ENCODE measurements at regions not wholly inside any gene's neighbourhood (a gene's known extent, or its start where the extent isn't known, plus 50 kb on each side); places are given as distances from the start of the nearest gene placed in this dataset.

DNA sequence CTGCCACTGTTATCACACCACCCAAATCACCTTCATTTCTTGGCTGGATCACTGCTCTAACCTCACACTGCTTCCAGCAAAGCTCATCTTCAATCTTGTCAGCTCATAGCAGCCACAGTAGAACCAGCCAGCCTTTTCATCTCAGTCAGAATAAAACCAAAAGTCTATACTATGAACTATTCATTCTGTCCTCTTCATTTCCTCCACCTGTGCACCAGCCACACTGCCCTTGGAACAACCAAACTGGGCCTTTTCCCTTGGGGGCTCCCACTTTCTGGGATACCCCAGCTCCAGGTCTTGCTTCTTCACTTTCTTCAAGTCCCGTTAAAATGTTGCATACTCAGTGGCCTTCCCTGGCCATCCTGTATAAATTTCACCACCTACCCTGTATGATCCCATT lies 234.4 kb upstream of the DAAM1 start:
- no peaks in the 10 kb centered on the region for H3K9me3 ChIP-seq (ENCODE audit: control insufficient read depth in 2 of 2, insufficient read depth in 1 of 2, low read depth in 1 of 2, low read length in 1 of 2)
- H3K27me3 ChIP-seq (ENCODE audit: control insufficient read depth in 1 of 2, insufficient read depth in 2 of 2, low read length in 2 of 2) = no peaks in the 10 kb centered on the region
- WGBS, 2 donors = 92% methylated on average over 1 of the region's 1 CpG
- no peaks in the 10 kb centered on the region for H3K36me3 ChIP-seq (ENCODE audit: control insufficient read depth in 2 of 2, insufficient read depth in 2 of 2, low read length in 1 of 2)
- H3K27ac ChIP-seq (ENCODE audit: low read depth in 2 of 2, low read length in 1 of 2) = no peak overlapping the region
- no peak overlapping the region for H3K4me3 ChIP-seq (ENCODE audit: low read depth in 1 of 2, low read length in 2 of 2)
- H3K4me1 ChIP-seq (ENCODE audit: control insufficient read depth in 2 of 2, insufficient read depth in 2 of 2, low read length in 1 of 2) = no peaks in the 10 kb centered on the region

DNA sequence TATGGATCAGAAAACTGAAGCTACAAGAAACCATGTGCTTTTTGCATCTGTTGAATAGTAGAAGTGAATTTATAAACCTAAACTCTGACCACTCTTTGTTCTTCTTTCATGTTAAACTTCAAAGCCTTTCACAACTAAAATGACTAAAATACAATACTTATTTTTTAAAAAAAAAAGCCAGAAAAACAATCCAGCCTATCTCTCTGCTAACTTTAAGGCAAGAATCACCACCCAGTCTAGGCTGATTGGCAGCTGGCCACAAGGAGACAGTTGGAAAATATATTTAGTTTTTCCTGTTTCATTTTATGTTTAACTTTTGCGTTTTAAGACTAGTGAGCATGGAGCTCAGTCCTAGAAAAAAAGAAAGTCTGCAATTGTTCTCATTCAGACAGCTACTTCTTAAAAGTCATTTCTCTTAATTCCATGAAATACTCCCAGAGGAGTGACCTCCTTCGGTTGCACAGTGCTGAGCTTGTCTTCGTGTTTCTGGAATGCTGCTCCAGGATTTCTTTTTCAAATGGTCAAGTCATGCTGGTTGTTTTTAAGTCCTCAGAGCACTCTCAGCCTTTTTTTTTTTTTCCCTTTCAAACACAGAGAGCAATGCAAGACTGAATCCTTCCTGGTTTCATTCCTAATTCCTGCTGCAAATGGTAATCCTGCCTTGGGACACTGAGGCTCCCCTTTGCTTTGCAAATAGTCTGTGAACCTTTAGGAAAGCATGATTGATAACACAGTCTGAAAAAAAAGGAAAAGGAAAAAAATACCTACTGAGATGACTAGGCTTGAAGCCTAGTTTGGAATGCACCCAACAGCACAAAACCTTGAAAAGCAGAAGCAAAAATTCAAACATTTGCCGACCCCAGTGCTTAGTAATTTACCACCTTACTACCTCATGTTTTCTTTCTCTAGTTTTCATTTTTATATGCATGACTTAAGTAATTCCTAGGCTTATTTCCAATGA lies 233.3 kb upstream of the DAAM1 start:
- 10 to 18% methylated on average over 4 of the region's 4 CpGs for WGBS, 2 donors
- Histone ChIP-seq H3K27ac (ENCODE audit: low read depth in 2 of 2, low read length in 1 of 2) (no peak overlapping the region), H3K4me1 (ENCODE audit: control insufficient read depth in 2 of 2, insufficient read depth in 2 of 2, low read length in 1 of 2) (no peaks in the 10 kb centered on the region), H3K36me3 (ENCODE audit: control insufficient read depth in 2 of 2, insufficient read depth in 2 of 2, low read length in 1 of 2) (no peaks in the 10 kb centered on the region), H3K27me3 (ENCODE audit: control insufficient read depth in 1 of 2, insufficient read depth in 2 of 2, low read length in 2 of 2) (no peaks in the 10 kb centered on the region), H3K9me3 (ENCODE audit: control insufficient read depth in 2 of 2, insufficient read depth in 1 of 2, low read depth in 1 of 2, low read length in 1 of 2) (no peaks in the 10 kb centered on the region), H3K4me3 (ENCODE audit: low read depth in 1 of 2, low read length in 2 of 2) (no peak overlapping the region)

DNA sequence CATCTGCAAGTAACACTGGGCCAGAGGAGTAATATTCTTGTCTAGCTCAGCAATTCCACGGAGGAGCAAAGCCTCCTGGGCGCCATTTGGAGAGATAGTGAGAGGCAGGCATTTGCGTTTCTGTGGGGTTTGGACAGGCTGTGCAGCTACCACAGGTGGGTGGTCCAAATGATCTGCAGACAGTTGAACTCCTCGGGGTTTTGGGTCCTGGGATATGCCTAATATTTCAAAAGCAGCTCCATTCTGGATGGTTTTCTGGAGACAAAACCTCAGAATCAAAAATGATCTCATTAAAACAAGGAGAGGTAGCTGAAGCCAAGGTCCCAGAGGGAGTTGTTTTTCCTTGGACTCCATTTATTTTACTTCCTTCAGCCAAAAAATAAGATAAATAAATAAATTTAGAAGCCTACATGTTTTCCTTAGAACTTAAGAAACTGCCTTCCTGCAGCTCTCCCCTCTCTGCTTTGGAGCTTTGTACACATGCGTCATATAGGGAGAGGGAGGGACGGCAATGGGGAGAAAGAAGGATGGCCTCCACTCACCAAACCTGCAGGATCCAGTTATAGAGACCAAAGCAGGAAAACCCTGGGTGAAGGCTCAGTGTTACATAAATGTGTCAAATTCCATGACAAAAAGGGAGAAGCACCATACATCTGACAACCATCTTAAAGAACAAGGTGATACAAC lies 227.3 kb upstream of the DAAM1 start:
- Histone ChIP-seq H3K4me1 (ENCODE audit: control insufficient read depth in 2 of 2, insufficient read depth in 2 of 2, low read length in 1 of 2) (peaks cover 0 to 2% of the 10 kb centered on the region in 2 donors), H3K27ac (ENCODE audit: low read depth in 2 of 2, low read length in 1 of 2) (no peak overlapping the region), H3K27me3 (ENCODE audit: control insufficient read depth in 1 of 2, insufficient read depth in 2 of 2, low read length in 2 of 2) (no peaks in the 10 kb centered on the region), H3K4me3 (ENCODE audit: low read depth in 1 of 2, low read length in 2 of 2) (no peak overlapping the region), H3K36me3 (ENCODE audit: control insufficient read depth in 2 of 2, insufficient read depth in 2 of 2, low read length in 1 of 2) (no peaks in the 10 kb centered on the region), H3K9me3 (ENCODE audit: control insufficient read depth in 2 of 2, insufficient read depth in 1 of 2, low read depth in 1 of 2, low read length in 1 of 2) (no peaks in the 10 kb centered on the region)
- WGBS, 2 donors = 81 to 83% methylated on average over 6 of the region's 6 CpGs

DNA sequence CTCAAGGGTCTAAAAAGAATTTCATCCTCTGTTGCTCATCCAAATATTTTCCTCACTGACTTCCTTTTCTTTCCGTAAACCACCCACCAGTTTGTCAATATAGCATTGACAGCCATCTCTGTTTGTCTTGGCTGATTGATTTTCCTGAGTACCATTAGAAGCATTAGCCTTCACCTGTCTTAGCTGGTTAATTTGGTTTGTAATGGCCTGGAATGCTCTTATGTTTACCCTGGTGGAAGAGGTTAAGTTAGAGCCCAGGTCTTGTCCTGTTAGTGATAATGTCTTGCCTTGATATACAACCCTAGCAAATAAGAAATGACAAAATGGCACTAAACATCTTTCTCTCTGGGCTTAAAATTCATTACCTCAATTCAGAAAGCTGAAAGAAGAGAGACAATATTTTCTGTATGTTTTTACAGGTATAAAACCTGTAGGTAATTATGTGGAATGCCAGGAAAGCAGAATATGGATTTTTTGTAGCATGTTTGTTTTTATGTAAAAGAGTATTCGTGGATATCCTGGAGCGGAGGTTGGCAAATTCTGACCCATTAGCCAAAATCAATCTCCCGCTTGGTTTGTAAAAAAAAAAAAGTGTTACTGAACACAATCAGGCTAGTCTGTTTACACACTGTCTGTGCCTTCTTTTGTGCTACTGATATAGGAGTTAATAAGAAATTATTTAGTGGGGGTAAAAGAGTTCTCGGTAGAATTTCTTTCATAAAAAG lies 224.4 kb upstream of the DAAM1 start:
- 67 to 68% methylated on average over 5 of the region's 5 CpGs for WGBS, 2 donors
- Histone ChIP-seq H3K9me3 (ENCODE audit: control insufficient read depth in 2 of 2, insufficient read depth in 1 of 2, low read depth in 1 of 2, low read length in 1 of 2) (peaks cover 0 to 2% of the 10 kb centered on the region in 2 donors), H3K27me3 (ENCODE audit: control insufficient read depth in 1 of 2, insufficient read depth in 2 of 2, low read length in 2 of 2) (no peaks in the 10 kb centered on the region), H3K4me3 (ENCODE audit: low read depth in 1 of 2, low read length in 2 of 2) (no peak overlapping the region), H3K4me1 (ENCODE audit: control insufficient read depth in 2 of 2, insufficient read depth in 2 of 2, low read length in 1 of 2) (peaks cover 0 to 2% of the 10 kb centered on the region in 2 donors), H3K36me3 (ENCODE audit: control insufficient read depth in 2 of 2, insufficient read depth in 2 of 2, low read length in 1 of 2) (no peaks in the 10 kb centered on the region), H3K27ac (ENCODE audit: low read depth in 2 of 2, low read length in 1 of 2) (no peak overlapping the region)

DNA sequence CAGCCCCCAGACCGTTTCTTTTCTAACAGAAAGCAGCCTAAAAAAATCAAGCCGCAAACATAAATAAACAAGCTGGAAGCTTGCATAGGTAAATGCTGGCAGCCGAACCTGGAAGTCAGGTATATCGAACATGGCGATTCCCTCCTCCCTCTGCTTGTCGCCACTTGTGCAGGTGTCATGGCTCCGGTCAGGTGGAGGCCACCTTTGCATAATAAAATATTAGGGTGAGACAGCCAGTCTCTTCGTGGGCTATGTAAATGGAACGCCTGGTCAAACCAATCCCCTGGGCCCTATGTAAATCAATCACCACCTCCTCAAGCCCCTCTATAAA lies 223.9 kb upstream of the DAAM1 start:
- H3K27ac ChIP-seq (ENCODE audit: low read depth in 2 of 2, low read length in 1 of 2) = no peak overlapping the region
- H3K27me3 ChIP-seq (ENCODE audit: control insufficient read depth in 1 of 2, insufficient read depth in 2 of 2, low read length in 2 of 2) = no peaks in the 10 kb centered on the region
- peaks cover 0 to 2% of the 10 kb centered on the region in 2 donors for H3K4me1 ChIP-seq (ENCODE audit: control insufficient read depth in 2 of 2, insufficient read depth in 2 of 2, low read length in 1 of 2)
- H3K4me3 ChIP-seq (ENCODE audit: low read depth in 1 of 2, low read length in 2 of 2) = no peak overlapping the region
- H3K9me3 ChIP-seq (ENCODE audit: control insufficient read depth in 2 of 2, insufficient read depth in 1 of 2, low read depth in 1 of 2, low read length in 1 of 2) = peaks cover 0 to 2% of the 10 kb centered on the region in 2 donors
- H3K36me3 ChIP-seq (ENCODE audit: control insufficient read depth in 2 of 2, insufficient read depth in 2 of 2, low read length in 1 of 2) = no peaks in the 10 kb centered on the region
- 64 to 74% methylated on average over 9 of the region's 9 CpGs for WGBS, 2 donors

DNA sequence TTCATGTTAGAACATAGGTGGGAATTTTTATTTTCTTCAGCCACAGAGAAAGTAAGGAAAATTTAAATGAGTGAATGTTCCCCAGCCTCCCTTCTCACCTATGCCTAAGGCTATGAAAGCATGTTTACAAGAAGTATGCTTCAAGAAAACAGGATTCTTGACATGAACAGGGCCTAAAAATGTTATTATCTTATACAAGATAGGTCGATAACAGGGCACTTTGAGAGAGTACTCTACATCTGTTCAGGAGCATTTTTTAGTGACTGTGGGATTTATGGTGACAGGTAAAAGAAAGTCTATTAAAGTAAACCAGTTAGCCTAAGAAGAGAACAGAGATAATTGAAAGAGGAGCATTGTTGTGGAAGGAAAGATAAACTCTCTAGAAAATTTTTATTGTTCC lies 222.9 kb upstream of the DAAM1 start:
- Histone ChIP-seq H3K27me3 (ENCODE audit: control insufficient read depth in 1 of 2, insufficient read depth in 2 of 2, low read length in 2 of 2) (no peaks in the 10 kb centered on the region), H3K4me3 (ENCODE audit: low read depth in 1 of 2, low read length in 2 of 2) (no peak overlapping the region), H3K27ac (ENCODE audit: low read depth in 2 of 2, low read length in 1 of 2) (no peak overlapping the region), H3K36me3 (ENCODE audit: control insufficient read depth in 2 of 2, insufficient read depth in 2 of 2, low read length in 1 of 2) (no peaks in the 10 kb centered on the region), H3K4me1 (ENCODE audit: control insufficient read depth in 2 of 2, insufficient read depth in 2 of 2, low read length in 1 of 2) (peaks cover 0 to 2% of the 10 kb centered on the region in 2 donors), H3K9me3 (ENCODE audit: control insufficient read depth in 2 of 2, insufficient read depth in 1 of 2, low read depth in 1 of 2, low read length in 1 of 2) (peaks cover 0 to 2% of the 10 kb centered on the region in 2 donors)
- WGBS, 2 donors = 59 to 65% methylated on average over 1 of the region's 1 CpG

DNA sequence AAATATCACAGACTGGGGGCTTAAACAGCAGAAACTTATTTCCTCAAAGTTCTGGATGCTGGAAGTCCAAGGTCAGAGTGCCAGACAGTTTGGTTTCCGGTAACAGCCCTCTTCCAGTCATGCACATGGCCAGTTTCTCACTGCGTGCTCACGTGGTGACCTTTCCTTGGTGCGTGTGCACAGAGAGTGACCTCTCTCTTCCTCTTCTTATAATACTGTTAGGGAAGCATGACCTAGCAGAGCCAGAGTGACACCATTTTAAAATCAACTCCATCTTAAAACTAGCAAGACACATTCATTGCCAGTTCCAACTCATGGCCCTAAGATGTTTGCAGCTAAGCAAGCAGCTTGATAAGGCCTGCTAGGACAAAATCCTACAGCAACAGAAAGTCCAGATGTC lies 221.5 kb upstream of the DAAM1 start:
- H3K27ac ChIP-seq (ENCODE audit: low read depth in 2 of 2, low read length in 1 of 2) = no peak overlapping the region
- no peaks in the 10 kb centered on the region for H3K27me3 ChIP-seq (ENCODE audit: control insufficient read depth in 1 of 2, insufficient read depth in 2 of 2, low read length in 2 of 2)
- H3K9me3 ChIP-seq (ENCODE audit: control insufficient read depth in 2 of 2, insufficient read depth in 1 of 2, low read depth in 1 of 2, low read length in 1 of 2) = peaks cover 0 to 2% of the 10 kb centered on the region in 2 donors
- no peak overlapping the region for H3K4me3 ChIP-seq (ENCODE audit: low read depth in 1 of 2, low read length in 2 of 2)
- WGBS, 2 donors = 81 to 82% methylated on average over 4 of the region's 4 CpGs
- peaks cover 0 to 2% of the 10 kb centered on the region in 2 donors for H3K4me1 ChIP-seq (ENCODE audit: control insufficient read depth in 2 of 2, insufficient read depth in 2 of 2, low read length in 1 of 2)
- H3K36me3 ChIP-seq (ENCODE audit: control insufficient read depth in 2 of 2, insufficient read depth in 2 of 2, low read length in 1 of 2) = no peaks in the 10 kb centered on the region

DNA sequence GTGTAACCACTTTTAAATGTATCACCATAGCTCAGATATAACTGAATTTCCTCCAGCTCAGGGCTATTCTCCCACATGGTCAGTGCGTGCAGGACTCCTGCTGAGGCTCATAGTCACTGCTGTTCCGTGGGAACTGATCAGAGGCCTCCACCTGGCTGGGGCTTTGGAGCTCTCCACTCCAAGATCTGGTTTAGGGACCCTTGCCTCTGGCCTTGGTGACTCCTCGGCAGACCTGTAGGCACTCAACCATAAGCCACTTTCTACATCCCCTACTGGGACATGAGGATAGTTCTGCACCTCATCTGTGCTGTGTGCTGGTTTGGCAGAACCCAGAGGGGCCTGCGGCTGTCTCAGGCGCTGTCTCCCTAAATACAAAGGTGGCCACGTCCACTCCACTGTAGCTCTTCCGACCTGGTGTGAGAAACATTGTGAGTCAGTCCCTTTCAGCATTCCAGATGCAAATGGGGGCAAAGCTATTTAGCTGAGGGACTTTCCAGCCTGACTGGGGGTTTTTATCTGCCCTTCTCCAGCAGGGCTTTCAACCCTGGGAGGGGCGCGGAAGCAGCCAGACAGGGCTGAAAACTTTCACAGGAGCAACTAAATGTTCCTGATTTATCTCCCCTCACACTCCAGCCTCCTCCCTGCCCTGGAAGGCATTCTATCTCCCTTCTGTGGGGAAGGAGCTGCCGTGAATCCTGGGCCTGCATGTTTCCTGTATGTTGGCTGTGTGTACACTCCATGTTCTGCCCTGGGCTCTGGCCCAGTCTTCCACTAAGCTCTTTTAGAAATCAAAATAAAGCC lies 218.3 kb upstream of the DAAM1 start:
- Histone ChIP-seq H3K9me3 (ENCODE audit: control insufficient read depth in 2 of 2, insufficient read depth in 1 of 2, low read depth in 1 of 2, low read length in 1 of 2) (peaks cover 0 to 2% of the 10 kb centered on the region in 2 donors), H3K36me3 (ENCODE audit: control insufficient read depth in 2 of 2, insufficient read depth in 2 of 2, low read length in 1 of 2) (no peaks in the 10 kb centered on the region), H3K27me3 (ENCODE audit: control insufficient read depth in 1 of 2, insufficient read depth in 2 of 2, low read length in 2 of 2) (no peaks in the 10 kb centered on the region), H3K4me3 (ENCODE audit: low read depth in 1 of 2, low read length in 2 of 2) (no peak overlapping the region), H3K27ac (ENCODE audit: low read depth in 2 of 2, low read length in 1 of 2) (no peak overlapping the region), H3K4me1 (ENCODE audit: control insufficient read depth in 2 of 2, insufficient read depth in 2 of 2, low read length in 1 of 2) (no peaks in the 10 kb centered on the region)
- WGBS, 2 donors = 63 to 76% methylated on average over 10 of the region's 10 CpGs

All from esophagus (tissue), 2 donors.